Medulla oblongata (tissue), 1 donor: ENCODE measurements at regions not wholly inside any gene's neighbourhood (a gene's known extent, or its start where the extent isn't known, plus 50 kb on each side); places are given as distances from the start of the nearest gene placed in this dataset.

Source experiments
- DNase-seq: peaks from one replicate; pipeline ENCODE4 v3.0.0-alpha.2; 2015; ENCODE audit errors: extremely low spot score

DNA sequence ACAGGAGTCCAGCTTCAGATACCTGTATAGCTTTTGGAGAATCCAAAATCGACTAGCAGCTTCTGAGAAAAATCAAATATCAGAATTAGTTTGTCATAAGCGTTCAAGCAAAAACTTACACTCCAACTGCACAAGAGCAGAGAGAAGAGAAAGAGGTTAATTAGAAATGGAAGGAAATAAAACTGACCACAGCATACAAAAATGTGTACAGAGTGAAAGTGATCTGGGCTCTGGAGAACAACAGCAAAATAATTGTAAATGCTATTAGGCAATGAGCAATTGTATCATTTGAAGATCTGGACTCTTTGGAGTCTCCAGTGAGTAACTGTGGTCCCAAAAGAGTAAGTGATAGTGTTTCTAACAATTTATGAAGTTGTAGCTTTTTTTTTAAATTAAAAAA, 867.3 kb downstream of the TRIB2 start:
- no peak for DNase-seq

DNA sequence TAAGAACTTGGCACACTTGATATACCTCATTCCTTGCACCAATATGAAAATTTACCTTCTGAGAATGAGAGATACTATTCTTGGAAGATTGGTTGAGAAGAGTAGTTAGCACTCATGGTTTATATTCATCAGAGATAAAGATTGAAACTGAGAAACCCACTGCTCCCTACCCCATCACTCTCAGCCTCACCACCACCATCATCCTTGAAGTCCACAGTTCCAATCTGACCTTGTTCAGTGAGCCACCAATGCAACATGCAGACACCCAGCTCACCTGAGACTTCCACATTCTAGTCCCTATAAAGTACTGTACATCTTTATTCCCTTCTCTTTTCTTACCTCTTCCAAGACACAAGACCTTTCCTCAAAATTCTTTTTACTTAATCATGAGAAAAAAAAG, 869.0 kb downstream of the TRIB2 start:
- no peak for DNase-seq

DNA sequence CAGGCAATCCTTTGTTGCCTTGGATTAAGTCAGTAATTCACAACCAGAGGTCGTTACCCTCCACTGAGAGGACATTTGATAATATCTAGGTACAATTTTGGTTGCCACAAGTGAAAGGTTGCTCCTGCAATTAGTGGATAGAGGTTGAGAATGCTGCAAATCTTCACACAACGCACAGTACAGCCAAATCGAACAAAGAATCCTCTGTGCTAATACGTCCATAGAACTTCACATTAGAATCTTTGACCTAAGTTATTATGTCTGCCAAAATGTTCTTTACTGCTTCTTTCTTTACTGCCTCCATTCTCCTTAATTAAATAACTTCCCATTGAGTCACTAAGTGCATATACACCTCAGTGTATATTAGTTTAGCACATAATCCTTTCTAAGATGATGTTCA, 879.5 kb downstream of the TRIB2 start:
- DNase-seq: no peak

DNA sequence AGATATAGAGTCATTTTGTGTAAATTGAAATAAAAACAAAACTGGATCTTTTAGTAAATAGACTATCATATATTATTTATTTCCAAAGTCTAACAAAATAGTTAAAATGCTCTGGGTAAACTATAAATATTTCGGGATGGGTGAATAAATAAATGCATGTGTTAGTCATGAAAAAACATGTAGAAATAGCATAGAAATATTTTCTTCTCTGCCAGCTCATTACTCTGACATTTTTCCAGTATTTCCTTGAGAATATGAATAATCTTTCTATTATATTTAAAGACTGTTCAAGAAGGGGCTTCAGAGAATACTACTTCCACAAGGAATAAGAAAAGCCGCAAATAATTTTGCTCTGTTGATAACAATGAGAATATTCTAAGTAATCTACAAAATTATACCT, 880.4 kb downstream of the TRIB2 start:
- DNase-seq: no peak

DNA sequence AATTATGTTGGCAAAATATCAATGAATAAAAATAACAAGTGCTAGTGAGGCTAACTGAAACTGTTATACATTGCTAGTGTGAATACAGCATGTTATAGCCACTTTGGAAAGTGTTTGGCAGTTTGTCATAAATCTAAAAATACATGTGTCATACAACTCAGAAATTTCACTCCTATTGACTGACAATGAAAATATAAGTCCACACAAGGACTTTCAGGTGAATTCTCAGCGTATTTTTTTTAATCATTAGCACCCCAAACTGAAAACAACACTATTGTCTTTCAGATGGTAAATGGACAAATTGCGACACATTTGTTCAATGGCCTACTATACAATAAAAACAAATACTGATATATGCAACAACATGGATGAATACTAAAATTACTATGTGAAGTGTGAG, 884.8 kb downstream of the TRIB2 start:
- no peak for DNase-seq

DNA sequence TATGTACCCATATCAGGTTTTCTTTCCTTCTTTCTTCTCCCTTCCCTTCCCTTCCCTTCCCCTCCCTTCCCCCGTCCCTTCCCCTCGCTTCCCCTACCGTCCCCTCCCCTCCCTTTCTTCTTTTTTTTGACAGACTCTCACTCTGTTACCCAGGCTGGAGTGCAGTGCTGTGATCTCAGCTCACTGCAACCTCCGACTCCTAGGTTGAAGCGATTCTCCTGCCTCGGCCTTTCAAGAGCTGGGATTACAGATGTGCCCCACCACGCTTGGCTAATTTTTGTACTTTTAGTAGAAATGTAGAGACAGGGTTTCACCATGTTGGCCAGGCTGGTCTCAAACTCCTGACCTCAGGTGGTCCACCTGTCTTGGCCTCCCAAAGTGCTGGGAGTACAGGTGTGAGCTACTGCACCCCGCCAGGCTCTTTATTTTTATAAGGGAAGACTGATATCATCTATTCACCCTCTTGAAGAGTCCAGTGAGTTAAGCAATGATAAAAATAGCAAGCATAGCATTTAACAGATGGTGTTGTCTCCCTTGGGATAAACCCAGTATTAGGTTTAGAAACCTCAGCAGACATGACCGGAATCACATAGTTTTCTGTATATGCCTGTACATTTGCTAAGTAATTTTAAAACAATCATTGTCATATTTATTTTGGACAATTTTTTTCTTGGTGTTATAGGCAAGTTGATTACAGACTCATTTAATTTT, 888.4 kb downstream of the TRIB2 start:
- no peak for DNase-seq

- DNase-seq: no peak
These were observed 890.4 kb downstream of the TRIB2 start for GRCh38 chr2:13607139-13607538.

DNA sequence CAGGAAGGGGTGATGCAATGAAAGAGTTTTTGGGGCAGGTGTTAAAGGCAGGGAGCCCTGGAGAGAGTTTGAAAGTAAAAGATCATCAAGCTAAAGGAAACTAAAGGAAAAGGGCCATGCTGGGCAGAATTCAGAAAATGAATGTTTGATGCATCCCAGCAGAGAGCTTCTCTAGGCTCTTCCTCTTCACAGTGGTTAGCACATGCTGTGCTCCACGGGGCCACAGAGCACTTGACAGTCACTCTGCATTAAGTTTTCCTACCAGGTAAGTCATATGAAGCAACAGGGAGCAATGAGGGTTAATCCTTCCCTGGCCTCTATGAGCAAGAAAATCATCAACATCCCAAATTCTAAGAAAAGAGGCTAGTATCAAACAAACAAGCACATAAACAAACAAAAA, 895.2 kb downstream of the TRIB2 start:
- no peak for DNase-seq

DNA sequence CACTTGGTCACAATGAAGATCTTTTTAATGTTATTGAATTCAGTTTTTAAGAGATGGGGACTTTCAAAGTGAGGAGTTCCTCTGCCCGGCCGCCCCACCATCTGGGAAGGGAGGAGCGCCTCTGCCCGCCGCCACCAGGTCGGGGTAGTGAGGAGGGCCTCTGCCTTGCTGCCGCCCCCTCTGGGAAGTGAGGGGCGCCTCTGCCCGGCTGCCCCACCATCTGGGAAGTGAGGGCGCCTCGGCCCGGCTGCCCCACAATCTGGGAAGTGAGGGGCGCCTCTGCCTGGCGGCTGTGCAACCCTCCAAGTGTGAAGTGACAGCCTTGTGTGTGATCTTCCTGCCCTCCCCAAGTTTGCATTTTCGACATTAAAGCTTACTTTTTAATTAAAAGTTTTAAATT, 899.3 kb downstream of the TRIB2 start:
- no peak for DNase-seq

DNA sequence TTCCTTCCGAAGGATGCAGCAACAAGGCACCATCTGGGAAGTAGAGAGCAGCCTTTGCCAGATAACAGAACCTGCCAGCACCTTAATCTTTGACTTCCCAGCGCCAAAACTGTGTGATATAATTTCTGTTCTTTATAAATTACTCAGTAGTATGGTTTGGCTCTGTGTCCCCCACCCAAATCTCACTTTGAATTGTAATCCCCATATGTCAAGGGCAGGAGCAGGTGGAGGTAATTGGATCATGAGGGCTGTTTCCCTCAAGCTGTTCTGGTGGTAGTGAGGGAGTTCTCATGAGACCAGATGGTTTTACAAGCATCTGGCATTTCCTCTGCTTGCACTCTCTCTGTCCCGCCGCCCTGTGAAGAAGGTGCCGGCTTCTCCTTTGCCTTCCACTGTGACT, 899.9 kb downstream of the TRIB2 start:
- no peak for DNase-seq

DNA sequence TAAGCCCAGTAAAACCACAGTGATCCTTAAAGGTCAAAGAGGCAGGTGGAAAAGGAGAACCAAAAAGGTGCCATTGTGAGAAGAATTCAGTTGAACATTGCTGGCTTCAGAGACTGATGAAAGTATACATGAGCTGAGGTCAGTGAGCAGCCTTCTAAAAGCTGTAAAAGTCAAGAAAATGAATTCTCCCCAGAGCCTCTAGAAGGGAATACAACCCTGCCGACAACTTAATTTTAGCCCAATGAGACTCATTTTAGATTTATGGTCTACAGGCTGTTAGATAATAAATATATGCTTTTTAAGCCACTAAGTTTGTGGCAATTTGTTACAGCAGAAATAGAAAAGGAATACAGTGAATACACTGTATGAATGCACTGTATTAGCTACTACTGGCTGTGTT, 911.4 kb downstream of the TRIB2 start:
- DNase-seq: no peak

- DNase-seq: no peak
These were observed 921.4 kb downstream of the TRIB2 start for GRCh38 chr2:13638181-13638580.

DNA sequence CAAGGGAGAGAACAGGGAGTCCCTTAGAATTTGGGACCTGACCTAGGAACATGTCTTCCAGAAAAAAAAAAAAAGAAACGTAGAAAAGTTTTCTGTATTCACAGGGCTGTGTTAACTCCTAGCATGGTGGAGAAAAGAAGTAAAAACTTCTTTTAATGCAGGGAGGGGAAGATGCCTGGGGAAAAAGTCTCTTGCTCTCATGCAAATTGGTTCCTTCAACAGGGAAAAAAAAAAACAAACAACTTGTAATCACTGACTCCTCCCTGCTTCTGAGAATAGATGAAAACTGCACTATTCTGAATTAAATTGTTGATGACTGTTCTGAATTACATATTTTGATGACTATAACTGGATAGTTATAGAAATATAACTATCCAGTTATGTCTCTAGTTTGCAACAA, 933.2 kb downstream of the TRIB2 start:
- no peak for DNase-seq

DNA sequence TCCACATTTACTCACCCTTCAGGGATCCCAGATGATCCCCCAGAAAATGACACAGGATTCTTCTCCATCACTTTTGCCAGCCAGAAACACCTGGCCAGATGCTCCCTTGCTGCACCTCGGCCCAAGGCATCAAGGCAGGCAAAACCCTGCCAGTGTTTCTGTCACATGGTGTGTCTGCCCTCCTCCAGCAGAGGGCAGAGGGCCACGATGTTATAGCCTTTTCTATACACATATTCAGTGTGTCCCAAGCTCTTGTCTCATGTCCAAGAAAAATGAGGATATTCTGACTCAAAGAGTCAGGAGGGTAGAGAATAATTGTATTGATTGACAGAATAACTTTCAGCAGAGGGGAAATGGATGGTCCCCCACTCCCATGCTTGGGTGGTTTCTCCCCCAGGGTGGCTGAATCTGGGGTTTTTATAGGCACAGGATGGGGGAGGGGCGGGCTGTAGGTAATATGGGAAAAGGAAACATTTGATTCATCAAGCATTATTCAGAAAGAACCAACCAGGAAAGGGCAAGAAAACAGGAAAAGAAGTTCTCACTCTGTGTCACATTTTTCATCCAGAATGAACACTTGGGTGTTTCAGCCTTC, 933.9 kb downstream of the TRIB2 start:
- DNase-seq: no peak

DNA sequence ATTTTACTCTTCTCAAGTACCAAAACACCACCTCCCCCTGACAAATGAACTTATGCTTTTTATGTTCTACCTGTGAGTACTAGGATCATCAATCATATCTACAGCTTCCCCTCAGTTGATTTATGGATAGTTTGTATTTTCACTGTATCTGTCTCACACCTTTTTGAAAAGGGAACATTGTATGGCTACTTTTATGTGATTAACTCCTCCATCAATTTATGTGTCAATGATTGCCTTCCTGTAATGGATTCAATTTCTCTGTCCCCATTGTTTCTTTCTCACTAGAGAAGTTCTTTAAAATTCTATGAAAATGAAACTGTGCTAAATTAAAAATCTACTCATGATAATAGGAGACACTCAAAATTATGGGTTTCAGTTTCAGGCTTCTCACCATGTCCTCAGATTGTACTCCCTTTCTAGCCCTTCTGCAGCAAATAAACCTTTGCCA, 935.0 kb downstream of the TRIB2 start:
- no peak for DNase-seq

- no peak for DNase-seq
These were observed 936.0 kb downstream of the TRIB2 start for GRCh38 chr2:13652531-13653313.

GRCh38 chr2:13654416-13654815, 937.7 kb downstream of the TRIB2 start:
- no peak for DNase-seq

- no peak for DNase-seq
These were observed 943.5 kb downstream of the TRIB2 start for GRCh38 chr2:13660231-13660630.

DNA sequence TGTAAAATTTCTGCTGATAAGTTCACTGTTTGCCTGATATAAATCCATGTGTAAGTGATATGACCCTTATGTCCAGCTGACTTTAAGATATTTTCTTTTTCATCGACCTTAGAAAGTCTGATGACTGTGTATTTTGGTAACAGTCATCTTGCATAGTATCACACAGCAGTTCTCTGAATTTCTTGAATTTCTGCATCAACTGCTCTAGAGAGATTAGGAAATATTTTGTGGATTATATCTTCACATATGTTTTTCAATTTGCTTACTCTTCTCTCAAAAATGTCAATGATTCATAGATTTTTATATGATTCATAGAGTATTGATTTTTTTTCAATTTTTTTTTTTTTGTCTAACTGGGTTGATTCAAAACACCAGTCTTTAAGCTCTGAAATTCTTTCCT, 945.3 kb downstream of the TRIB2 start:
- no peak for DNase-seq

- no peak for DNase-seq
These were observed 950.1 kb downstream of the TRIB2 start for GRCh38 chr2:13666582-13667414.

GRCh38 chr2:13667415-13667757, 950.6 kb downstream of the TRIB2 start:
- no peak for DNase-seq

DNA sequence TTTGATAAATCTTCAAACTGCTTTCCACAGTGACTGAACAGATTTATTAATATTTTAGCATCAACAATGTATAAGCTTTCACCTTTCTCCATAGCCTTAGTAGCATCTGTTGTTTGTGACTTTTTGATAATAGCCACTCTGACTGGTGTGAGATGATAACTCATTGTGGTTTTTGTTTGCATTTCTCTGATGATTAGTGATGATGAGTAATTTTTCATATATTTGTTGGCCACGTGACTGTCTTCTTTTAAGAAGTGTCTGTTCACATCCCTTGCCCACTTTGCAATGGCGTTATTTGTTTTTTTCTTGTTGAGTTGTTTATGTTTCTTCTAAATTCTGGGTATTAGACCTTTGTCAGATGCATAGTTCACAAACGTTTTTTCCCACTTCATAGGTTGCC, 952.9 kb downstream of the TRIB2 start:
- DNase-seq: no peak
